AG04449 (cell line): ENCODE measurements at regions not wholly inside any gene's neighbourhood (a gene's known extent, or its start where the extent isn't known, plus 50 kb on each side); places are given as distances from the start of the nearest gene placed in this dataset.

ENCODE experiments used
- CTCF ChIA-PET: fragments of 350-600 bp; formaldehyde crosslinking; extraction: SDS; loops from one replicate; lab custom pipeline; 2021; ENCODE audit warnings: antibody characterized with exemption; lab: Yijun Ruan, JAX
- POLR2A ChIA-PET: fragments of 400-600, 350-600 bp; formaldehyde crosslinking; extraction: SDS; loops from one replicate; lab custom pipeline; 2020; ENCODE audit warnings: antibody characterized with exemption, inconsistent platforms; lab: Yijun Ruan, JAX
- DNase-seq: peaks from one replicate; pipeline ENCODE4 v3.0.0-alpha.2; 2010; ENCODE audit warnings: low read depth, low spot score
- H3K4me3 ChIP-seq: 2 replicates; pipeline ENCODE4 v1.5.1; 2011; ENCODE audit warnings: low read depth, mild to moderate bottlenecking, control low read depth, low read length
- TF ChIP-seq, protein P1 (sequence below): IDR thresholded peaks from one replicate; pipeline ENCODE4 v1.5.1; 2011; ENCODE audit warnings: mild to moderate bottlenecking, moderate library complexity, low read length, control low read depth, inconsistent platforms; ENCODE audit not compliant: insufficient read depth; ENCODE audit errors: missing control alignments

DNA sequence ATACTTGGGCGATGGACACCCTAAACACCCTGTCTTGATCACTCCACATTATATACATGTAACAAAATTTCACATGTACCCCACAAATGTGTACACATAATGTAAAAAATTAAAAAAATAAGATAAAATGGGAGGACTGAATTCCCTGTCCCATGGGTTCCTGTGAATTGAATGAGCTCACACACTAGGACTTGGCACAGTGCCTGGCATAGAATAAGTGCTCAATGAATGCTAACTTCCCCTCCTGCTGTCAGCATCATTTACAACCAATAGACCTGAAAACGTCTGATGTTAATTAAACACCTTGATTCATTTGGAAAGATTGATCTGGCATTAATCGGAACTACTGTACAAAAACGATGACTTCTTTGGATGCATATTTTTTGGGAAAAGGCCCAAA, 117.3 kb upstream of the ZNF438 start:
- TF ChIP-seq, protein P1, sequence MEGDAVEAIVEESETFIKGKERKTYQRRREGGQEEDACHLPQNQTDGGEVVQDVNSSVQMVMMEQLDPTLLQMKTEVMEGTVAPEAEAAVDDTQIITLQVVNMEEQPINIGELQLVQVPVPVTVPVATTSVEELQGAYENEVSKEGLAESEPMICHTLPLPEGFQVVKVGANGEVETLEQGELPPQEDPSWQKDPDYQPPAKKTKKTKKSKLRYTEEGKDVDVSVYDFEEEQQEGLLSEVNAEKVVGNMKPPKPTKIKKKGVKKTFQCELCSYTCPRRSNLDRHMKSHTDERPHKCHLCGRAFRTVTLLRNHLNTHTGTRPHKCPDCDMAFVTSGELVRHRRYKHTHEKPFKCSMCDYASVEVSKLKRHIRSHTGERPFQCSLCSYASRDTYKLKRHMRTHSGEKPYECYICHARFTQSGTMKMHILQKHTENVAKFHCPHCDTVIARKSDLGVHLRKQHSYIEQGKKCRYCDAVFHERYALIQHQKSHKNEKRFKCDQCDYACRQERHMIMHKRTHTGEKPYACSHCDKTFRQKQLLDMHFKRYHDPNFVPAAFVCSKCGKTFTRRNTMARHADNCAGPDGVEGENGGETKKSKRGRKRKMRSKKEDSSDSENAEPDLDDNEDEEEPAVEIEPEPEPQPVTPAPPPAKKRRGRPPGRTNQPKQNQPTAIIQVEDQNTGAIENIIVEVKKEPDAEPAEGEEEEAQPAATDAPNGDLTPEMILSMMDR, result no peak
- ChIA-PET CTCF (no interaction called here), POLR2A (no interaction called here)
- DNase-seq, result no peak
- no peak overlapping the region for H3K4me3 ChIP-seq

DNA sequence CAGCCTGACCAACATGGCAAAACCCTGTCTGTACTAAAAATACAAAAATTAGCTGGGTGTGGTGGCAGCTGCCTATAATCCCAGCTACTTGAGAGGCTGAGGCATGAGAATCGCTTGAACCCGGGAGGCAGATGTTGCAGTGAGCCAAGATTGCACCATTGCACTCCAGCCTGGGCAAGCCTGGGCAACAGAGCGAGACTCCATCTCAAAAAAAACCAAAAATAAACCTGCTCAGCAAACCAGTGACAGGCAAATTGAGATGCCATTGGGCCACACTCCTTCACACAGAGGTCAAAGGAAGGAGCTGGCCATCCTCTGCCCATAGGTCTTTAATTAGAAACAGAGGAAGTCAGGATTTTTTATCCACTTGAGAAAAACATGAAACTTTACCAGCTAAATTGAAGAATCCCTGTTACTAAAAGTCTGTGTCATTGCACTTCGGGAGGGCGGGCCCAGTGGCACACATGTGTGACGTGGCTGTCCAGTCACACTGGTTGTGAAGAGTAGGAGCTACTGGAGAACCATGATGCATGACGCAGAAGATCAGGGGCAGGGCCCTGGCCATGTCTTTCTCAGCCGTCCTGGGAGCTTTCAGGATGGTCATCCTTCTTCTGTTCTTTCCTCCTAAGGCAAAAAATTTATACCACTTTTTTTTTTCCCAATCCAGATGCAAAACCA, 118.3 kb upstream of the ZNF438 start:
- CTCF ChIA-PET, result interaction anchor here (1.5 kb wide), 1 partner anchor 16 kb away, joined by 3 read pairs; no protein-coding TSS in a partner anchor
- H3K4me3 ChIP-seq, result no peak overlapping the region
- TF ChIP-seq, protein P1, result no peak
- no peak for DNase-seq
- POLR2A ChIA-PET, result no interaction called here

DNA sequence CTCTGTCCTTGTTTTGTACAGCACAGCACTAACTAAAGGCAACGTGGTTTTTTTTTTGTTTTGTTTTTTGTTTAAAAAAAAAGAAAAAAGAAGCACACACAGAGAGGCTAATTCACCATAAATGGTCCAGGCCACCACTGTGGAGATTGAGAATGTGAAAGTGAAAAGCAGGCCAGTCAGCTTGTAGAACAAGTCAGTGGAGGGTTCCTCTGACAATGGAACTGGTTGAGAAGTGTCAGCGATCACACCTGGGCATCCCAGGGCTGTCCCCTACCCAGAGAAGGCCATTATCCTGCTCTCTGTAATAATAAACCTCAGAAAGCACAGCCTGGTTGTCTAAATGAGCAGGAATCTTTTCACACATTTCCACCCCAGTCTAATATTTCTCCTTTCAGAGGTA, 119.6 kb upstream of the ZNF438 start:
- no peak overlapping the region for H3K4me3 ChIP-seq
- DNase-seq, result no peak
- POLR2A ChIA-PET, result no interaction called here
- CTCF ChIA-PET, result interaction anchor here (0.7 to 1.5 kb wide), 3 partner anchors 9 to 367 kb away, joined by 3 read pairs; no protein-coding TSS in a partner anchor
- TF ChIP-seq, protein P1, result no peak

DNA sequence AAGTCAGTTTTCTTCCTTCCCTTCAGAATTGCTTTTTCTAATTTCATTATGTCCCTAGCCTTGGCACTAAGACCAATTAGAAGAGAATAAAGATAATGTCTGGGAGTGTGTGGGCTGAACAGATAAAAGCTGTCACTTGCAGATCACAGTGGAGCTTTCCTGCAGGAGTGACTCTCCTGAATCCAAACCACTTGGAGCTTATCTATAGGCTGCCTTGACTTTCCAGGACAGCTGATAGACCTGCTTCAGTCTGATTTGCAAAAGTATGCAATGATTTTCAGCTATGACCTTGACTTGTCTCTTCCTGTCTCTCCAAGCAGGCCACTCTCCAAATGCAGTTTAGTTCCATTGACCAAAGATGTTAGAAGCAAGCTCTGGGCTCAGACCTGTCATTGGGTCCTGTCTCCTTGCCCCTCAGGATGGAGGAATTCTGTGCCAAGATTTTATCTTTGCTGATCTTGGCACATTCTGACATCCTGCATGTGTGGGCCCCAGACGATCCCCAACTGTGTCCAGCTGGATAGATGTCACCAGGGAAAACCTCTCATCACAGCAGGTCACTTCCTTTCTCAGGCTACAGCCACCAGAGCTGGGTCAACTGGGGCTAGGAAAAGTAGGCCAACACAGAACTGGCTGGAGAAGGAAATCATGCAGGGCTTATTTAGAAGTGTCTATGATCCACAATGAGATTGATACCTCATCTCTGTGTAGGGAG, 120.9 kb upstream of the ZNF438 start:
- no peak for DNase-seq
- CTCF ChIA-PET, result no interaction called here
- H3K4me3 ChIP-seq, result no peak overlapping the region
- TF ChIP-seq, protein P1, result no peak
- POLR2A ChIA-PET, result no interaction called here

DNA sequence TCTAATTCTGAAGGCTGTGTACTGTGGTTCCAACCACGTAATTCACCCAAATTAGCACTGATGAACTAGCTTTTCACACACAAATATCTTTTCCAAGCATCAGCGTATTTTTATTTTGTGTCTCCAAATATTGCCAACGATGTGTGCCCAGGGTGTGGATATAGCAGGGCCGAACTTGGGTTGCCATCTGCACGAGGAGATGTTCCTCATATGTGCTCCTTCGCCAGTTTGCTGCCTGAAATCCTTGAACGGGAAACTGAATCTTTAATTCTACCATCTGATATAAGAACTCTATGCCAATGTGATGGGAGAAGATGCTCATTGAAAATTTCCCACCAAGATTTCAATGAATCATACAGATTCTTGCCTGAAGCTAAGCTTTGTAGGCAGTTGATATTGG, 121.5 kb upstream of the ZNF438 start:
- H3K4me3 ChIP-seq, result no peak overlapping the region
- POLR2A ChIA-PET, result no interaction called here
- TF ChIP-seq, protein P1, result no peak
- CTCF ChIA-PET, result no interaction called here
- DNase-seq, result no peak

DNA sequence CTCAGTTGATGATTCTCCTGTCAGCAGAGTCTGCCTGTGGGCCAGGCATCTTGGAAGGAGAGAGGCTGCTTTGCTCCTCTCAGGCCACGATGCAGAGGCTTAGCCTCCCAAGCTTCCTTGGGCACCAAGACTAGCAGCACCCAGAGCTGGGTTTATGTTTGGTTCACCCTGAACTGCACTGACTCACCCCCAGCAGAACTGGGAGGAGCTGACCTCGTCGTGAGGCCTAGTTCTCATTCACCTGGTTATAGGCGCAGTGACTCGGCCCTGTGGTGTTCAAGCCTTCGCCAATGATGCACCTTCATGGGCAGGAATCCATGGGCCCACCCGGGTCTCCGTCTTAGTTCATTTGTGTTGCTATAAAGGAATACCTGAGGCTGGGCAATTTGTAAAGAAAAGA, 122.0 kb upstream of the ZNF438 start:
- POLR2A ChIA-PET, result no interaction called here
- H3K4me3 ChIP-seq, result no peak overlapping the region
- DNase-seq, result no peak
- TF ChIP-seq, protein P1, result no peak
- CTCF ChIA-PET, result no interaction called here
